Neural cell (in vitro differentiated cells): ENCODE measurements at regions not wholly inside any gene's neighbourhood (a gene's known extent, or its start where the extent isn't known, plus 50 kb on each side); places are given as distances from the start of the nearest gene placed in this dataset.

Experiments
- H2AFZ ChIP-seq: fragments of 200-600, 300-800 bp; sonication (generic), shearing (Covaris generic); 2 replicates; pipeline ENCODE4 v1.6.0; 2014; ENCODE audit warnings: low read depth, mild to moderate bottlenecking, antibody characterized with exemption, low read length, moderate library complexity
- H3F3A ChIP-seq: fragments of 200-600 bp; shearing (Covaris generic); 2 replicates; pipeline ENCODE4 v1.6.1; 2016; ENCODE audit warnings: mild to moderate bottlenecking, moderate library complexity, mixed read lengths, antibody characterized with exemption, low read length; ENCODE audit not compliant: insufficient read depth, poor library complexity, severe bottlenecking
- H3K27ac ChIP-seq: fragments of 200-600, 300-800 bp; sonication (generic), shearing (Covaris generic); 2 replicates; pipeline ENCODE4 v1.5.1; 2014; ENCODE audit warnings: mild to moderate bottlenecking, low read length, moderate library complexity
- H3K27me3 ChIP-seq: fragments of 300-800, 200-600 bp; sonication (generic), shearing (Covaris generic); 2 replicates; pipeline ENCODE4 v1.6.0; 2014; ENCODE audit warnings: mild to moderate bottlenecking, low read depth, low read length, moderate library complexity; ENCODE audit not compliant: insufficient read depth
- H3K36me3 ChIP-seq: fragments of 300-800, 200-600 bp; sonication (generic), shearing (Covaris generic); 2 replicates; pipeline ENCODE4 v1.5.1; 2014; ENCODE audit warnings: mild to moderate bottlenecking, antibody characterized with exemption, low read length, moderate library complexity; ENCODE audit not compliant: insufficient read depth
- H3K4me2 ChIP-seq: fragments of 300-800, 200-600 bp; sonication (generic), shearing (Covaris generic); 2 replicates; pipeline ENCODE4 v1.6.0; 2014; ENCODE audit warnings: mild to moderate bottlenecking, low read length
- H3K4me3 ChIP-seq: fragments of 300-800, 200-600 bp; sonication (generic), shearing (Covaris generic); 2 replicates; pipeline ENCODE4 v1.5.1; 2014; ENCODE audit warnings: mild to moderate bottlenecking, low read length, moderate library complexity
- H3K79me2 ChIP-seq: fragments of 200-600 bp; shearing (Covaris generic); replicated peaks from 2 replicates; pipeline ENCODE4 v1.6.0; 2014; ENCODE audit warnings: mild to moderate bottlenecking, low read length, moderate library complexity; ENCODE audit not compliant: insufficient read depth
- H3K9ac ChIP-seq: fragments of 300-800, 200-600 bp; sonication (generic), shearing (Covaris generic); 2 replicates; pipeline ENCODE4 v1.6.1; 2016; ENCODE audit warnings: mild to moderate bottlenecking, low read length, mixed read lengths
- H3K9me2 ChIP-seq: fragments of 200-600 bp; shearing (Covaris generic); 2 replicates; pipeline ENCODE4 v1.6.1; 2016; ENCODE audit warnings: mild to moderate bottlenecking, low read length, mixed read lengths; ENCODE audit not compliant: insufficient read depth
- H3K9me3 ChIP-seq: fragments of 200-600, 300-800 bp; sonication (generic), shearing (Covaris generic); 2 replicates; pipeline ENCODE4 v1.6.1; 2016; ENCODE audit warnings: mild to moderate bottlenecking, mixed run types, low read length, moderate library complexity, mixed read lengths
- H4K20me1 ChIP-seq: fragments of 200-600 bp; shearing (Covaris generic); 2 replicates; pipeline ENCODE4 v1.6.1; 2016; ENCODE audit warnings: mild to moderate bottlenecking, mixed run types; ENCODE audit not compliant: insufficient read depth
- CTCF ChIP-seq: fragments of 450-650 bp; IDR thresholded peaks from 2 replicates; pipeline ENCODE4 v1.5.1; 2014; ENCODE audit warnings: antibody characterized with exemption, mild to moderate bottlenecking, moderate library complexity; ENCODE audit not compliant: poor library complexity, severe bottlenecking
- EP300 ChIP-seq: fragments of 450-650 bp; conservative IDR thresholded peaks from 2 replicates; pipeline ENCODE4 v1.6.1; 2014; ENCODE audit warnings: antibody characterized with exemption, mild to moderate bottlenecking, moderate library complexity; ENCODE audit not compliant: poor library complexity, severe bottlenecking
- EZH2 ChIP-seq: fragments of 200-600, 300-800 bp; shearing (Covaris generic), sonication (generic); IDR thresholded peaks from 2 replicates; pipeline ENCODE4 v1.6.1; 2014; ENCODE audit warnings: antibody characterized with exemption, low read length, borderline replicate concordance, mild to moderate bottlenecking; ENCODE audit not compliant: insufficient read depth, poor library complexity, severe bottlenecking
- MXI1 ChIP-seq: fragments of 450-650 bp; conservative IDR thresholded peaks from 2 replicates; pipeline ENCODE4 v1.6.1; 2014; ENCODE audit warnings: antibody characterized with exemption, mild to moderate bottlenecking; ENCODE audit not compliant: poor library complexity, severe bottlenecking
- POLR2AphosphoS5 ChIP-seq: IDR thresholded peaks from 2 replicates; pipeline ENCODE4 v1.6.1; 2012
- RAD21 ChIP-seq: fragments of 450-650 bp; conservative IDR thresholded peaks from 2 replicates; pipeline ENCODE4 v1.6.1; 2014; ENCODE audit warnings: antibody characterized with exemption, mild to moderate bottlenecking, moderate library complexity
- REST ChIP-seq: IDR thresholded peaks from 2 replicates; pipeline ENCODE4 v1.6.1; 2012; ENCODE audit warnings: borderline replicate concordance
- SMC3 ChIP-seq: fragments of 450-650 bp; conservative IDR thresholded peaks from 2 replicates; pipeline ENCODE4 v1.6.1; 2014; ENCODE audit warnings: antibody characterized with exemption, mild to moderate bottlenecking, moderate library complexity; ENCODE audit not compliant: poor library complexity
- TAF1 ChIP-seq: IDR thresholded peaks from 2 replicates; pipeline ENCODE4 v1.6.1; 2012; ENCODE audit warnings: low read depth

- Histone ChIP-seq H3K9me2 (no peaks in the 10 kb centered on the region), H3K9ac (no peak overlapping the region), H3K79me2 (no peaks in the 10 kb centered on the region), H3K4me3 (no peak overlapping the region), H3K36me3 (no peaks in the 10 kb centered on the region), H2AFZ (no peak overlapping the region), H3F3A (no peaks in the 10 kb centered on the region), H3K9me3 (no peaks in the 10 kb centered on the region), H3K27me3 (no peaks in the 10 kb centered on the region), H3K4me2 (peak overlapping the region; percentile 31), H4K20me1 (no peaks in the 10 kb centered on the region), H3K27ac (no peak overlapping the region)
- TF ChIP-seq CTCF (no peak), TAF1 (no peak), SMC3 (no peak), RAD21 (no peak), REST (no peak), EZH2 (no peak), MXI1 (no peak), EP300 (no peak), POLR2AphosphoS5 (no peak)
Observed at GRCh38 chr13:80048030-80048429, 292.9 kb downstream of the SPRY2 start.

GRCh38 chr13:80047406-80047805 lies 293.5 kb downstream of the SPRY2 start:
- Histone ChIP-seq H3K36me3 (no peaks in the 10 kb centered on the region), H3K27me3 (no peaks in the 10 kb centered on the region), H2AFZ (no peak overlapping the region), H3K27ac (no peak overlapping the region), H3K9me3 (no peaks in the 10 kb centered on the region), H3K79me2 (no peaks in the 10 kb centered on the region), H3K9me2 (no peaks in the 10 kb centered on the region), H4K20me1 (no peaks in the 10 kb centered on the region), H3K9ac (no peak overlapping the region), H3K4me3 (no peak overlapping the region), H3F3A (no peaks in the 10 kb centered on the region), H3K4me2 (no peak overlapping the region)
- TF ChIP-seq EZH2 (no peak), TAF1 (no peak), EP300 (no peak), SMC3 (no peak), RAD21 (no peak), MXI1 (no peak), POLR2AphosphoS5 (no peak), CTCF (no peak), REST (no peak)
